ENCODE measurements at regions not wholly inside any gene's neighbourhood (a gene's known extent, or its start where the extent isn't known, plus 50 kb on each side); places are given as distances from the start of the nearest gene placed in this dataset.

GRCh38 chr6:163811317-163811716 is 396.8 kb downstream of the QKI start:
- ATAC-seq, result no peak
- no peak for TF ChIP-seq ZC3H10 (CRISPR knock-in tag; IDR thresholded peaks at IDR 0.05)
- no peak for TF ChIP-seq BACH2 (CRISPR knock-in tag; IDR thresholded peaks at IDR 0.05; ENCODE audit: borderline replicate concordance)
- no peak for TF ChIP-seq CREB5 (CRISPR knock-in tag; IDR thresholded peaks at IDR 0.05; ENCODE audit: low read depth)
- TF ChIP-seq CSDC2 (CRISPR knock-in tag; IDR thresholded peaks at IDR 0.05), result no peak
- TF ChIP-seq GLIS3 (CRISPR knock-in tag; IDR thresholded peaks at IDR 0.05), result no peak
- no peak for TF ChIP-seq CSRNP3 (CRISPR knock-in tag; IDR thresholded peaks at IDR 0.05)
- TF ChIP-seq TOX (CRISPR knock-in tag; IDR thresholded peaks at IDR 0.05; ENCODE audit: borderline replicate concordance), result no peak
- no peak for TF ChIP-seq PATZ1 (CRISPR knock-in tag; IDR thresholded peaks at IDR 0.05; ENCODE audit: borderline replicate concordance)
- no peak for TF ChIP-seq ISL1 (CRISPR knock-in tag; IDR thresholded peaks at IDR 0.05)
- no peak for TF ChIP-seq ESRRG (CRISPR knock-in tag; IDR thresholded peaks at IDR 0.05)

- no peak for ATAC-seq
- TF ChIP-seq PPARA (CRISPR knock-in tag; IDR thresholded peaks at IDR 0.05; ENCODE audit: borderline replicate concordance) (no peak), ESRRG (CRISPR knock-in tag; IDR thresholded peaks at IDR 0.05) (no peak), OSR1 (CRISPR knock-in tag; IDR thresholded peaks at IDR 0.05) (no peak), ZNF70 (CRISPR knock-in tag; IDR thresholded peaks at IDR 0.05) (no peak)
Observed at GRCh38 chr6:163809364-163809763, 394.8 kb downstream of the QKI start.

GRCh38 chr6:163808871-163809270 is 394.4 kb downstream of the QKI start:
- no peak for ATAC-seq
- no peak for TF ChIP-seq GLIS3 (CRISPR knock-in tag; IDR thresholded peaks at IDR 0.05)
- TF ChIP-seq CREB5 (CRISPR knock-in tag; IDR thresholded peaks at IDR 0.05; ENCODE audit: low read depth), result no peak
- TF ChIP-seq CSDC2 (CRISPR knock-in tag; IDR thresholded peaks at IDR 0.05), result no peak
- no peak for TF ChIP-seq ZNF70 (CRISPR knock-in tag; IDR thresholded peaks at IDR 0.05)
- no peak for TF ChIP-seq PATZ1 (CRISPR knock-in tag; IDR thresholded peaks at IDR 0.05; ENCODE audit: borderline replicate concordance)
- TF ChIP-seq PPARA (CRISPR knock-in tag; IDR thresholded peaks at IDR 0.05; ENCODE audit: borderline replicate concordance), result no peak
- TF ChIP-seq ZNF8 (CRISPR knock-in tag; IDR thresholded peaks at IDR 0.05), result no peak
- TF ChIP-seq ZNF565 (CRISPR knock-in tag; conservative IDR thresholded peaks at IDR 0.05; ENCODE audit: low read depth), result no peak
- no peak for TF ChIP-seq ZFP30 (CRISPR knock-in tag; IDR thresholded peaks at IDR 0.05)
- TF ChIP-seq ZC3H10 (CRISPR knock-in tag; IDR thresholded peaks at IDR 0.05), result no peak
- no peak for TF ChIP-seq ESRRG (CRISPR knock-in tag; IDR thresholded peaks at IDR 0.05)

- TF ChIP-seq CSRNP3 (CRISPR knock-in tag; IDR thresholded peaks at IDR 0.05) (no peak), PPARA (CRISPR knock-in tag; IDR thresholded peaks at IDR 0.05; ENCODE audit: borderline replicate concordance) (no peak), TCF4 (CRISPR knock-in tag; IDR thresholded peaks at IDR 0.05; ENCODE audit: borderline replicate concordance) (no peak), ZNF70 (CRISPR knock-in tag; IDR thresholded peaks at IDR 0.05) (no peak), PATZ1 (CRISPR knock-in tag; IDR thresholded peaks at IDR 0.05; ENCODE audit: borderline replicate concordance) (no peak), ARNTL (CRISPR knock-in tag; IDR thresholded peaks at IDR 0.05; ENCODE audit: borderline replicate concordance, low read depth) (no peak), CREB5 (CRISPR knock-in tag; IDR thresholded peaks at IDR 0.05; ENCODE audit: low read depth) (no peak), OSR1 (CRISPR knock-in tag; IDR thresholded peaks at IDR 0.05) (no peak), ZFP3 (CRISPR knock-in tag; IDR thresholded peaks at IDR 0.05) (no peak)
- ATAC-seq, result no peak
Observed at GRCh38 chr6:163808231-163808630, 393.7 kb downstream of the QKI start.

Data from SK-N-SH treated with all-trans-retinoic acid at 6 μM for 48 hours (cell line).